Activated CD8-positive, alpha-beta memory T cell treated with anti-CD3 and anti-CD28 coated beads for 4 hours (primary cell): ENCODE measurements at regions not wholly inside any gene's neighbourhood (a gene's known extent, or its start where the extent isn't known, plus 50 kb on each side); places are given as distances from the start of the nearest gene placed in this dataset.

Source experiments
- DNase-seq, 2 donors: peaks; one replicate each; pipeline ENCODE4 v3.0.0-alpha.2; 2020; ENCODE audit warnings: low read depth in 2 of 2

GRCh38 chr15:94606286-94606685, 374.9 kb downstream of the MCTP2 start:
- DNase-seq: no peak

GRCh38 chr15:94607176-94607654, 375.9 kb downstream of the MCTP2 start:
- DNase-seq: no peak

GRCh38 chr15:94610069-94610468, 378.7 kb downstream of the MCTP2 start:
- DNase-seq: no peak

GRCh38 chr15:94610485-94610884, 379.1 kb downstream of the MCTP2 start:
- DNase-seq: no peak

GRCh38 chr15:94611656-94612055, 380.3 kb downstream of the MCTP2 start:
- DNase-seq: no peak

GRCh38 chr15:94615688-94616087, 384.3 kb downstream of the MCTP2 start:
- DNase-seq: no peak

- no peak for DNase-seq
Observed at GRCh38 chr15:94620632-94621031, 389.3 kb downstream of the MCTP2 start.

GRCh38 chr15:94621736-94622135, 390.4 kb downstream of the MCTP2 start:
- DNase-seq: no peak

GRCh38 chr15:94626949-94627348, 395.6 kb downstream of the MCTP2 start:
- no peak for DNase-seq

GRCh38 chr15:94631608-94632007, 400.2 kb downstream of the MCTP2 start:
- no peak for DNase-seq

GRCh38 chr15:94638183-94638582, 406.8 kb downstream of the MCTP2 start:
- no peak for DNase-seq

GRCh38 chr15:94639701-94640100, 408.3 kb downstream of the MCTP2 start:
- no peak for DNase-seq

- no peak for DNase-seq
Observed at GRCh38 chr15:94644433-94644832, 413.1 kb downstream of the MCTP2 start.

GRCh38 chr15:94653071-94653470, 421.7 kb downstream of the MCTP2 start:
- no peak for DNase-seq

- no peak for DNase-seq
Observed at GRCh38 chr15:94655249-94655880, 424.0 kb downstream of the MCTP2 start.

GRCh38 chr15:94665676-94666441, 434.5 kb downstream of the MCTP2 start:
- DNase-seq: no peak

GRCh38 chr15:94666553-94666952, 435.2 kb downstream of the MCTP2 start:
- DNase-seq: no peak

GRCh38 chr15:94667109-94667508, 435.7 kb downstream of the MCTP2 start:
- no peak for DNase-seq

- no peak for DNase-seq
Observed at GRCh38 chr15:94670438-94671034, 439.2 kb downstream of the MCTP2 start.

- DNase-seq: no peak
Observed at GRCh38 chr15:94671858-94672532, 440.6 kb downstream of the MCTP2 start.

- DNase-seq: no peak
Observed at GRCh38 chr15:94673801-94674200, 442.4 kb downstream of the MCTP2 start.

GRCh38 chr15:94674296-94674695, 442.9 kb downstream of the MCTP2 start:
- no peak for DNase-seq
